Psoas muscle (tissue), 7 donors: ENCODE measurements at regions not wholly inside any gene's neighbourhood (a gene's known extent, or its start where the extent isn't known, plus 50 kb on each side); places are given as distances from the start of the nearest gene placed in this dataset.

Experiments used
- ATAC-seq, 4 donors: fragments of 200-7000 bp; cut with Tn5 transposase; one replicate each; pipeline ENCODE4 v1.9.1; 2020; ENCODE audit warnings: moderate library complexity in 3 of 4, mild to moderate bottlenecking in 2 of 4
- DNase-seq, 2 donors: peaks; one replicate each; pipeline ENCODE4 v3.0.0-alpha.2; 2020
- H3K27ac ChIP-seq: fragments of 200-600 bp; one replicate; pipeline ENCODE4 v1.8.0; 2022
- H3K27me3 ChIP-seq, 3 donors: fragments of 200-600 bp in 1 of 3; one replicate each; pipeline versions ENCODE4 v1.6.1 to v1.8.0; 2013 to 2022; ENCODE audit warnings: low read length in 2 of 3, mild to moderate bottlenecking in 2 of 3, moderate library complexity in 1 of 3; ENCODE audit not compliant: insufficient read depth in 3 of 3
- H3K36me3 ChIP-seq, 2 donors: fragments of 200-600 bp in 1 of 2; one replicate each; pipeline versions ENCODE4 v1.6.1 to v1.8.0; 2013 to 2022; ENCODE audit warnings: low read depth in 1 of 2, mild to moderate bottlenecking in 1 of 2, moderate library complexity in 1 of 2; ENCODE audit not compliant: insufficient read depth in 1 of 2
- H3K4me1 ChIP-seq: fragments of 200-600 bp; one replicate; pipeline ENCODE4 v1.8.0; 2022
- H3K4me3 ChIP-seq: fragments of 200-600 bp; one replicate; pipeline ENCODE4 v1.8.0; 2022; ENCODE audit warnings: mild to moderate bottlenecking
- H3K9me3 ChIP-seq: fragments of 200-600 bp; one replicate; pipeline ENCODE4 v1.8.0; 2022
- CTCF ChIP-seq: fragments of 200-600 bp; IDR thresholded peaks from one replicate; pipeline ENCODE4 v1.8.0; 2022; ENCODE audit warnings: antibody characterized with exemption
- WGBS, 3 donors: extraction: QIAGEN DNeasy Blood & Tissue Kit; methylation state at CpG; one replicate each; pipeline versions ENCODE4 v1.1.6 to v1.1.7; 2013; 5-methylcytosine and 5-hydroxymethylcytosine counted together
- intact Hi-C, 2 donors: fragments of 100-400 bp; cut with DNase I; formaldehyde crosslinking; loops; one replicate each; pipeline versions ENCODE4 v1.11.0 to v1.14.2; 2022
- donor health status: healthy with polysubstance abuse.
- donor health status: DM: no; HTN: no; CAD: no; lungs with moderate emphysema.
- donor health status: Bipolar disorder and iron deficiency.
- donor health status: healthy.
- donor health status: DM: yes; HTN: yes; CAD: no.
- donor health status: DM: no; HTN: no; CAD: no.
- donor health status: DM: yes; HTN: yes; CAD: no.

- Histone ChIP-seq H3K4me3 (no peak overlapping the region), H3K27me3 (peaks cover 0 to 4% (median 0%) of the 10 kb centered on the region in 3 donors), H3K27ac (no peak overlapping the region), H3K9me3 (peaks cover 6% of the 10 kb centered on the region), H3K36me3 (no peaks in the 10 kb centered on the region), H3K4me1 (no peaks in the 10 kb centered on the region)
- intact Hi-C loops = no loop called here
- no peak for TF ChIP-seq CTCF
- DNase-seq = no peak
- 80 to 93% (median 85%) methylated on average over 3 of the region's 3 CpGs for WGBS, 3 donors
- no peak for ATAC-seq
Observed at GRCh38 chr2:118521272-118521671, 326.2 kb downstream of the EN1 start.

GRCh38 chr2:118520246-118520645 is 327.2 kb downstream of the EN1 start:
- DNase-seq (no peak), ATAC-seq (no peak)
- WGBS, 3 donors = 36 to 60% (median 42%) methylated on average over 4 of the region's 4 CpGs
- Histone ChIP-seq H3K4me1 (no peaks in the 10 kb centered on the region), H3K27ac (no peak overlapping the region), H3K9me3 (peaks cover 6% of the 10 kb centered on the region), H3K4me3 (no peak overlapping the region), H3K36me3 (no peaks in the 10 kb centered on the region), H3K27me3 (peaks cover 0 to under 1% (median 0%) of the 10 kb centered on the region in 3 donors)
- no peak for TF ChIP-seq CTCF
- intact Hi-C loops = no loop called here

GRCh38 chr2:118519511-118519910 is 327.9 kb downstream of the EN1 start:
- no peaks in the 10 kb centered on the region for H3K36me3 ChIP-seq

GRCh38 chr2:118510807-118511206 is 336.6 kb downstream of the EN1 start:
- Histone ChIP-seq H3K4me1 (no peaks in the 10 kb centered on the region), H3K36me3 (no peaks in the 10 kb centered on the region), H3K27ac (no peak overlapping the region), H3K4me3 (no peak overlapping the region), H3K9me3 (no peaks in the 10 kb centered on the region), H3K27me3 (no peaks in the 10 kb centered on the region)
- no peak for DNase-seq
- WGBS, 3 donors = 46 to 51% (median 48%) methylated on average over 4 of the region's 4 CpGs
- TF ChIP-seq CTCF = no peak
- ATAC-seq = no peak
- intact Hi-C loops = no loop called here

More at GRCh38 chr2:118519511-118519910, 327.9 kb downstream of the EN1 start:
- Histone ChIP-seq H3K4me1 (no peaks in the 10 kb centered on the region), H3K27me3 (no peaks in the 10 kb centered on the region), H3K27ac (no peak overlapping the region), H3K9me3 (peaks cover 6% of the 10 kb centered on the region), H3K4me3 (no peak overlapping the region)
- DNase-seq (no peak), ATAC-seq (no peak)
- intact Hi-C loops = no loop called here
- TF ChIP-seq CTCF = no peak

- intact Hi-C loops = no loop called here
- no peaks in the 10 kb centered on the region for H3K27me3 ChIP-seq
- H3K4me1 ChIP-seq = no peaks in the 10 kb centered on the region
- ATAC-seq (no peak), DNase-seq (no peak)
- no peaks in the 10 kb centered on the region for H3K9me3 ChIP-seq
- no peaks in the 10 kb centered on the region for H3K36me3 ChIP-seq
- no peak for TF ChIP-seq CTCF
- H3K4me3 ChIP-seq = no peak overlapping the region
- 78 to 85% (median 81%) methylated on average over 7 of the region's 7 CpGs for WGBS, 3 donors
- no peak overlapping the region for H3K27ac ChIP-seq
Observed at GRCh38 chr2:118509319-118510004, 338.0 kb downstream of the EN1 start.
